HL-60 (cell line): ENCODE measurements at regions not wholly inside any gene's neighbourhood (a gene's known extent, or its start where the extent isn't known, plus 50 kb on each side); places are given as distances from the start of the nearest gene placed in this dataset.

Experiments used
- DNase-seq, 2 experiments: peaks; one replicate each; pipeline ENCODE4 v3.0.0-alpha.2; 2010 to 2020; ENCODE audit warnings: low read depth in 1 of 2, low spot score in 1 of 2
- H3K27ac ChIP-seq: fragments of 250-450 bp; sonication (Bioruptor Pico); replicated peaks from 2 replicates; pipeline ENCODE4 v1.5.1; 2020; ENCODE audit warnings: mild to moderate bottlenecking, moderate library complexity
- H3K27me3 ChIP-seq: fragments of 250-450 bp; sonication (Bioruptor Pico); 2 replicates; pipeline ENCODE4 v1.5.1; 2021; ENCODE audit warnings: mild to moderate bottlenecking, moderate library complexity; ENCODE audit not compliant: insufficient read depth, poor library complexity, severe bottlenecking
- H3K4me3 ChIP-seq: replicated peaks from 2 replicates; pipeline ENCODE4 v1.5.1; 2011; ENCODE audit warnings: mild to moderate bottlenecking, control low read depth, low read length; ENCODE audit not compliant: insufficient read depth
- CTCF ChIP-seq: IDR thresholded peaks from one replicate; pipeline ENCODE4 v1.5.1; 2011; ENCODE audit warnings: low read length, control low read depth, inconsistent platforms; ENCODE audit not compliant: insufficient read depth
- GABPA ChIP-seq: IDR thresholded peaks from 2 replicates; pipeline ENCODE4 v1.6.1; 2012; ENCODE audit warnings: low read depth
- POLR2AphosphoS5 ChIP-seq: IDR thresholded peaks from 2 replicates; pipeline ENCODE4 v1.6.1; 2012; ENCODE audit warnings: low read depth
- REST ChIP-seq: IDR thresholded peaks from 2 replicates; pipeline ENCODE4 v1.6.1; 2012; ENCODE audit warnings: low read depth; ENCODE audit not compliant: insufficient replicate concordance
- SPI1 ChIP-seq: IDR thresholded peaks from 2 replicates; pipeline ENCODE4 v1.6.1; 2012; ENCODE audit warnings: low read depth, mild to moderate bottlenecking, borderline replicate concordance

DNA sequence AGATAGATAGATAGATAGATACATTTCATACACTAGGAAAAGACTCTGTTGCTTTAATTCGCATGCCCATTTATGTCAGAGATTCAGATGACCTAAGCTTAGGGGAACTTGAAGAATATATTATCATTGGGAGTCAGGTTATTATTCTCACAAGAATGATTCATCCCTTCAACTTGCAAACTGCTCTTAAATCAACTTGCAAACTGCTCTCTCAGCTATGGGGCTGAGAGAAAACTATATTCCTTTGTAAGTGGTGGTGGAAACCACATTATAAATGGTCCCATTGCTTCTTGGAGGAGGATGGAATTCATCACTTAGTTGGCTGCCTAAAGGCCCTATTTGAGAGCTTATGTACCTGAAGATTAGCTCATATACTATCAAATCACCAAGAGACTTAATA is 160.9 kb upstream of the STAC start:
- no peak overlapping the region for H3K27ac ChIP-seq

DNA sequence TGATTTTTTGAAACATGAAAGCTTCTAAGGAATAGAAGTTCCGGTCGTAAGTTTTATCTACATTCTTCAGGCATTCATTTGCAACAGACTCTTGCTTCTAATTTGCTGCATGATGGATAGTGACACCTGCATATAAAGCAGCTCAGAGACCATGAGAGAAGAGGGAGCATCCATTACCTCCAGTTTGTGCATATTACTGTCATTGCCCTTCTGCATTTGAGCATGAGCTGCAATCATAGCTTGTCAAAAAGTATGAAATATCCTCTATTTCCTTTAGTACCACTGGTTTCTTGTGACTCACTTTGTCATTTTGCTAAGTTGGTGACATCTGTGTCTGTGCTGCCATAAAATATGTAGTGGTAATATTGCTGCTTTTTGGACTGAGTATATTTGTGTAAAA is 160.1 kb upstream of the STAC start:
- Histone ChIP-seq H3K4me3 (no peak overlapping the region), H3K27ac (no peak overlapping the region), H3K27me3 (no peaks in the 10 kb centered on the region)
- DNase-seq: no peak
- TF ChIP-seq SPI1 (no peak), REST (no peak), CTCF (no peak), POLR2AphosphoS5 (no peak), GABPA (no peak)

More for the DNA sequence above, 160.9 kb upstream of the STAC start:
- TF ChIP-seq POLR2AphosphoS5 (no peak), GABPA (no peak), CTCF (no peak), REST (no peak), SPI1 (no peak)
- DNase-seq: no peak
- Histone ChIP-seq H3K4me3 (no peak overlapping the region), H3K27me3 (no peaks in the 10 kb centered on the region)

DNA sequence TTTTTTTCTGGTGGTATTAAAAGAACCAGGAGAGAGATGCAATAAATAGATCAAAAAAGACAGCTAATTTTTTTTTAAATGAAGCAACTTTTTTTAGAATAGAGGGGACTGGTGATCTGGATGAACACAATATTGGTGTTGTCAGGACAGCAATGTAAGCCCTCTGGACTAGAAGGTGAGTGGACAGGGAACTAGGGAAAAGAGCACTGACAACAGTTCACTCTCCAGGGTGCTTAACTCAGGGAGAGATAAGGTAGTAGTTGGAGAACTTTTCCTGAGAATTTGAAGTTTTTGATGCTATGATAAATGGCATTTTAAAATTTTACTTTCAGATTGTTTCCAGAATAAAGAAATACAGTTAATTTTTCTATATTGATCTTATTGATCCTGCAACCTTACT is 158.3 kb upstream of the STAC start:
- H3K4me3 ChIP-seq: no peak overlapping the region
- no peak overlapping the region for H3K27ac ChIP-seq
- DNase-seq: no peak
- TF ChIP-seq CTCF (no peak), GABPA (no peak), SPI1 (no peak), REST (no peak), POLR2AphosphoS5 (no peak)
- no peaks in the 10 kb centered on the region for H3K27me3 ChIP-seq
